Ectodermal cell (in vitro differentiated cells): ENCODE measurements at regions not wholly inside any gene's neighbourhood (a gene's known extent, or its start where the extent isn't known, plus 50 kb on each side); places are given as distances from the start of the nearest gene placed in this dataset.

Source experiments
- H3K27ac ChIP-seq: 2 replicates; pipeline ENCODE4 v1.7.0; 2013; ENCODE audit warnings: mild to moderate bottlenecking, low read depth, low read length; ENCODE audit not compliant: insufficient read depth, poor library complexity, severe bottlenecking
- H3K27me3 ChIP-seq: 2 replicates; pipeline ENCODE4 v1.7.0; 2013; ENCODE audit warnings: mild to moderate bottlenecking, low read length; ENCODE audit not compliant: insufficient read depth, control insufficient read depth, poor library complexity, severe bottlenecking
- H3K36me3 ChIP-seq: one replicate; pipeline ENCODE4 v1.7.0; 2013; ENCODE audit warnings: low read length; ENCODE audit not compliant: control insufficient read depth, insufficient read depth
- H3K4me1 ChIP-seq: one replicate; pipeline ENCODE4 v1.7.0; 2013; ENCODE audit warnings: low read length; ENCODE audit not compliant: control insufficient read depth, insufficient read depth
- H3K4me3 ChIP-seq: 2 replicates; pipeline ENCODE4 v1.7.0; 2013; ENCODE audit warnings: low read depth, low read length, control low read depth; ENCODE audit not compliant: insufficient read depth
- H3K9me3 ChIP-seq: 2 replicates; pipeline ENCODE4 v1.7.0; 2013; ENCODE audit warnings: mild to moderate bottlenecking, low read length, moderate library complexity; ENCODE audit not compliant: control insufficient read depth
- WGBS, 2 experiments: methylation state at CpG; one replicate each; pipeline ENCODE4 v1.1.7; 2013; ENCODE audit warnings: missing lambda C conversion rate in 2 of 2; 5-methylcytosine and 5-hydroxymethylcytosine counted together

DNA sequence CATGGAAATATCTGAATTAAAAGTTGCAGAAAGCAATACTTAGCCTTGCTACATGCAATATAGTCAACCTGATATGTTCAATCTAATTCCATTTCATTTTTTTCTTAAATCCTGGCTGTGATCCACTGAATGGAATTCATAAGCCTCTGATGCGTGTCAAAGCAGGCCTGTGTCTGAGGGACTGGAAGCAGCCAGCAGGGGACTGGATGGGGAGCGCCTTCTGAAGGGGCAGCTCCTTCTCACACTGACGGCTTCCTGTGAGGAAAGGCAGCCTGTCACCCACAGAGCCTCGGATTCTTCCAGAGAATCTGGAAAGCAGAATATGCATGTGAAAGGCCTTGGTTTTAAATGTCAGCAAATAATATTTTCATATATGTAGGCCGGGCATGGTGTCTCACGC lies 73.5 kb downstream of the KCNF1 start:
- no peak overlapping the region for H3K27ac ChIP-seq
- no peak overlapping the region for H3K4me3 ChIP-seq
- no peaks in the 10 kb centered on the region for H3K4me1 ChIP-seq
- 73 to 76% methylated on average over 6 of the region's 6 CpGs for WGBS, 2 experiments
- no peaks in the 10 kb centered on the region for H3K36me3 ChIP-seq
- H3K27me3 ChIP-seq = no peaks in the 10 kb centered on the region
- H3K9me3 ChIP-seq = no peaks in the 10 kb centered on the region

DNA sequence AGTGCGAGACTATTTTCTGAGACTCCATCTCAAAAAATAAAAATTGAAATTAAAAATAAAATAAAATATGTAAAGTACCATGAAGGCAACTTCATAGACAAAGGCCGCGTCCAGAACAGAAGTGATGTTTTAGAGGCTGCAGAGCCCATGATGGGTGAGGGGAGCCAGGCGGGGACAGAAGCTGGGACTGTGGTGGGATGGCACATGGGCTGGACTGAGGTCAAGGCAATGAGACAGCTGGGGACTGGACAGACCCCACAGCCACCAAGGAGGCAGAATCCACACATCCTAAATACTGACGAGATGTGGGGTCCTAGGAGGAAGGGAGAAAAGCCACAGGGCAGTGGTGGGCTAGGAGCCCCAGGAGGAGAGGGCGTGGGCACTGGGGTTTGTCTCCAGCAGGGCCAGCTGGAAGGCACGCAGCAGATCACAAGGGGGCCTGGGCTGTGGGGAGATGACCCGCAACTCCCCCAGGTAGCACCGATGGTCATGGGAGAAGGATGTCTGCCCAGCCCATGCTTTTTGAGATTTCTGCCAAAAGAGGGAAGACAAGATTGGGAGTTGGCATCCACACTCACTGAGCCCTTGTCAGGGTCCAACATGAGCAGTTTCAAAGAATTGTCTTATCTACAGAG lies 74.3 kb downstream of the KCNF1 start:
- Histone ChIP-seq H3K4me1 (no peaks in the 10 kb centered on the region), H3K36me3 (no peaks in the 10 kb centered on the region), H3K27me3 (no peaks in the 10 kb centered on the region), H3K9me3 (no peaks in the 10 kb centered on the region), H3K27ac (no peak overlapping the region), H3K4me3 (no peak overlapping the region)
- WGBS, 2 experiments = 95% methylated on average over 9 of the region's 9 CpGs

DNA sequence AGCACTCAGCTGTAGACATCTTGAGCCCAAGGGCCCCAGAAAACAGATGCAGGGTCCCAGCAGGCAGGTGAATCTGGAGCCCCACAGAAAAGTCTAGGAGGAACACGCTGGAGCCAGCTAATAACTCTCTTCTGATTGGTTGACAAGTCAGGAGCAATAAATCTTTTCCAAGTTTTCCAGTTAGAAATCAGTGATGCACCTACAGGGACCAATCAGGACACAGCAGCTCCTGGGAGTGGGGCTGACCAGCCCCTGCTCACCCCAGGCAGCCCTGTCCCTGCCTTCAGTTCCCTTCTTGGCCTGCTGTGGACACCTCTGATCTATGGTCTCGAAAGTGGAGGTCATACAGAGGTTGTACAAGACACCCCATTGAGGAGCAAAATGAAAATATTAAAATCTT lies 75.7 kb downstream of the KCNF1 start:
- WGBS, 2 experiments = 90 to 96% methylated on average over 2 of the region's 2 CpGs
- H3K27me3 ChIP-seq = no peaks in the 10 kb centered on the region
- no peak overlapping the region for H3K27ac ChIP-seq
- H3K4me1 ChIP-seq = no peaks in the 10 kb centered on the region
- H3K36me3 ChIP-seq = no peaks in the 10 kb centered on the region
- no peaks in the 10 kb centered on the region for H3K9me3 ChIP-seq
- no peak overlapping the region for H3K4me3 ChIP-seq

GRCh38 chr2:10987861-10988260 lies 76.1 kb downstream of the KCNF1 start:
- no peak overlapping the region for H3K4me3 ChIP-seq
- H3K36me3 ChIP-seq = no peaks in the 10 kb centered on the region
- H3K9me3 ChIP-seq = no peaks in the 10 kb centered on the region
- no peaks in the 10 kb centered on the region for H3K4me1 ChIP-seq
- 95 to 96% methylated on average over 3 of the region's 3 CpGs for WGBS, 2 experiments
- no peak overlapping the region for H3K27ac ChIP-seq
- H3K27me3 ChIP-seq = no peaks in the 10 kb centered on the region

DNA sequence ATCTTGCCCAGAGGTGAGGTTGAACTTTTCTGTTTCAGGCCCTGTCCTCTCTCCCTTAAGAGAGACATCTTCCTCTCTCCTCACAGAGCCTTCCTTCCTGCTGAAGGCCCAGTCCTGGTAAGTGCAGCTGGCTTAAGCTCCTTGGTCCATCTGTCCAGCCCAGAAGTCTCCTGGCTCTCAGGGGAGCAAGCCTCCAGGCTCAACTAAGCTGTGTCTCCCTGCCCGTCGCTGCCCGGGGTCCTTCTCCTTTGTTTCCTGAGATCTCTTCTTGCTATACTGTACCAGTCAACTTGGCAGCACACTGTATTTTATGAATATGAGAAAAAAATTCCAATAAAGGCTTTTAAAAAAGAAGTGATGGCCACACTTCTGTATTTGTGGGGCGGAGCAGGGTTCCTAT lies 77.4 kb downstream of the KCNF1 start:
- 92 to 98% methylated on average over 4 of the region's 4 CpGs for WGBS, 2 experiments
- Histone ChIP-seq H3K4me1 (no peaks in the 10 kb centered on the region), H3K9me3 (no peaks in the 10 kb centered on the region), H3K36me3 (no peaks in the 10 kb centered on the region), H3K27ac (no peak overlapping the region), H3K4me3 (no peak overlapping the region), H3K27me3 (no peaks in the 10 kb centered on the region)

DNA sequence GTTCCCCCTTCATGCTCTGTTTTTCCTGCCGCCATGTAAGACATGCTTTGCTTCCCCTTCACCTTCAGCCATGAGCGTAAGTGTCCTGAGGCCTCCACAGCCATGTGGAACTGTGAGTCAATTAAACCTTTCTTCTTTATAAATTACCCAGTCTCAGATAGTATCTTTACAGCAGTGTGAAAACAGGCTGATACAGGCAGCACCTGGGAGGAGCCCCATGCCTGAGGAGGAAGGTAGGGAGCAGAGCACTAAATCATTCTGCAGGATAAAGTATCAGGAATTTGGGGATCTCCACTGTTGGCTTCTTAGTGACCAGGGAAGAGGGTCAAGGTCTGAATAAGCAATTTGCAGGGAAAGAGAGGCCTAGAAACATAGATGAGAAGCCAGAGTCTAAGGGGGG lies 78.0 kb downstream of the KCNF1 start:
- WGBS, 2 experiments = 87 to 96% methylated on average over 2 of the region's 2 CpGs
- Histone ChIP-seq H3K4me3 (no peak overlapping the region), H3K27me3 (no peaks in the 10 kb centered on the region), H3K4me1 (no peaks in the 10 kb centered on the region), H3K36me3 (no peaks in the 10 kb centered on the region), H3K9me3 (no peaks in the 10 kb centered on the region), H3K27ac (no peak overlapping the region)

DNA sequence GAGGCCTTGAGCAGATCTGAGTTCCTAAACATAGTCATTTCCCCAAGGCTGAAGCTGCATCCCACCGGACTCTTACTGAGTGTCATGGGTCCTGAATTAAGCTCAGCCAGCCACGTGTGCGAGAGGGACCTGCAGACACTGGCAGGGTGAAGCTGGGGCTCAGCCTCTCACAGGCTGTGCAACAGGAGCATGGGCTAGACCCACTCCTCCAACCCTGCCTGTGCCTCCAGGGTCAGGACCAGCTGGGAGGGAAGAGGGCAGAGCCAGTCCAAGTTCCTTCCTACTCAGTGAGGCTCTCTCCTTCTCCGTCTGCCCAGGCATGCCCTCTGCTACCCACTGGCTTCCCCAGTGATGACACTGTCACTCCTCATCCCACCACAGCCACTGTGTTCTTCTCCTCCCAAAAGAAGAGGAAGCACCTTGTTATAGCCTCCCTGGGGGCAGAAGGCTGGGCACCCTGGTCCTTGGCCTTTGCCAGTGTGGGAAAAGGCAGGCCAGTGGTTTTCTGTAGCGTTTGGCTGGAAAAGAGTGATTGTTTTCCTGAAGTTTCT lies 78.9 kb downstream of the KCNF1 start:
- no peaks in the 10 kb centered on the region for H3K27me3 ChIP-seq
- WGBS, 2 experiments = 87 to 90% methylated on average over 5 of the region's 5 CpGs

DNA sequence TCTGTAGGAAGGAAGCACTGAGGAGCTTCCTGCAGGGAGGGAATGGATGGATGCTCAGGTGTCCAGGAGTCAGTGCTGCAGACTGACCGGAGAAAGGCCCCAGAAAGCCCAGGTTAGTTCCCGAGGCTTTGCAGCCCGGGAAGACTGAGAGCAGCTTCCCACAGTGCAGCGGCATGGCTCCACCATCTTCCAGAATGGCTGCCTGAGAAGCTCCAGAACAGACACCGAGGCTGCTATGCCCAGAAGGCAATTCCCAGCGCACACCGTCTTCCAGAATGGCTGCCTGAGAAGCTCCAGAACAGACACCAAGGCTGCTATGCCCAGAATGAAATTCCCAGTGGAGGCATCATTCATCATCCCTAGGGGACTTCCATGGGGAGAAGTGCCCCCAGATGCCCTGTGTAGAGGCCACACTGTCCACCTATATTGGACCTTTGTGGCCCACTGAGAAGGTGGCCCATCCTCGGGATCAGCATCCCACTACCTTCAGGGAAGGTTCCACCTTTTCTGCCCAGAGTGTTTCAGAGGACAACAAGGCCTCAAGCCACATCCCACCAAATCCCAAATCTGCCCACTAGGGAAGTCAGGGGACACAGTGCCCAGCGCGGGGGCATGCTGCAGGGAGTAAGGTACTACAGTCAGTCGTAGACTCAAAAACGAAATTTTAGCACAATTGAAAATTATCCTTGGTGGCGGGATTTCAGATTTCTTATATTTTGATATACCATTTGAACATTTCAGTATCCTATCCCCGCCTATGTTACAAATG lies 80.5 kb downstream of the KCNF1 start:
- Histone ChIP-seq H3K27me3 (no peaks in the 10 kb centered on the region), H3K4me1 (no peaks in the 10 kb centered on the region), H3K9me3 (no peaks in the 10 kb centered on the region), H3K27ac (no peak overlapping the region), H3K4me3 (no peak overlapping the region), H3K36me3 (no peaks in the 10 kb centered on the region)
- WGBS, 2 experiments = 86 to 87% methylated on average over 14 of the region's 14 CpGs

More for the DNA sequence above, 78.9 kb downstream of the KCNF1 start:
- H3K27ac ChIP-seq = no peak overlapping the region
- H3K36me3 ChIP-seq = no peaks in the 10 kb centered on the region
- no peak overlapping the region for H3K4me3 ChIP-seq
- H3K9me3 ChIP-seq = no peaks in the 10 kb centered on the region
- no peaks in the 10 kb centered on the region for H3K4me1 ChIP-seq

GRCh38 chr2:10993001-10993481 lies 81.3 kb downstream of the KCNF1 start:
- 90 to 93% methylated on average over 8 of the region's 8 CpGs for WGBS, 2 experiments
- Histone ChIP-seq H3K4me3 (no peak overlapping the region), H3K27ac (no peak overlapping the region), H3K9me3 (no peaks in the 10 kb centered on the region), H3K36me3 (no peaks in the 10 kb centered on the region), H3K27me3 (no peaks in the 10 kb centered on the region), H3K4me1 (no peaks in the 10 kb centered on the region)

DNA sequence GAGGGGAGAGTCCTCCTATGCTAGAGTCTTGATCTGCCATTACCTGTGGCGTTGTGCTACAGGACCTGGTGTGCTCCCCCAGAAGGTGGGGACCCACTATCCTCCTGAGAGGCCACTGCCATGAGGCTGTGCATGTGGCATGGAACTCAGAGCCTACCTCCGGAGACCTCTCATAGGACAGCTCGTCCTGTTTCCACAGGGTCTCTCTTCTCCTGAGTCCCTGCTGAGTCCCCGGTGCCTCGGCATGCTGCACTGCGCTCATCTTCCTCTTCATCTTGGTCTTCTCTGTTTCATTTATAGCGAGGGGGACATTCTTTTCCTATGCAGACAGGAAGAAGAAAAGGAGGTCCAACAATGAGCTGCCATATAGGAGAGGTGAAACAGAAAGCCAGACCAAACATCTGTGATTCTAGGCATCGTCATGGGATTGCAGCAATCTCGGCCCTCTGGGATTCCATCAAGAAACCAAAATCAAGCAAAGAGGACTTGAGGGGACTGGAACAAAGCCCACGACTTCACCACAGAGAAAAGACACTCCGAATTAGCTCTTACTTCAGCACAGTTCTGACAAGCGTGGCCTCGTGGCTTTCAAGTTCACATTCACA lies 83.7 kb downstream of the KCNF1 start:
- Histone ChIP-seq H3K27ac (no peak overlapping the region), H3K27me3 (no peaks in the 10 kb centered on the region), H3K9me3 (no peaks in the 10 kb centered on the region), H3K4me3 (no peak overlapping the region), H3K36me3 (no peaks in the 10 kb centered on the region), H3K4me1 (no peaks in the 10 kb centered on the region)
- WGBS, 2 experiments = 93 to 94% methylated on average over 13 of the region's 13 CpGs
